ENCODE measurements at regions not wholly inside any gene's neighbourhood (a gene's known extent, or its start where the extent isn't known, plus 50 kb on each side); places are given as distances from the start of the nearest gene placed in this dataset.

DNA sequence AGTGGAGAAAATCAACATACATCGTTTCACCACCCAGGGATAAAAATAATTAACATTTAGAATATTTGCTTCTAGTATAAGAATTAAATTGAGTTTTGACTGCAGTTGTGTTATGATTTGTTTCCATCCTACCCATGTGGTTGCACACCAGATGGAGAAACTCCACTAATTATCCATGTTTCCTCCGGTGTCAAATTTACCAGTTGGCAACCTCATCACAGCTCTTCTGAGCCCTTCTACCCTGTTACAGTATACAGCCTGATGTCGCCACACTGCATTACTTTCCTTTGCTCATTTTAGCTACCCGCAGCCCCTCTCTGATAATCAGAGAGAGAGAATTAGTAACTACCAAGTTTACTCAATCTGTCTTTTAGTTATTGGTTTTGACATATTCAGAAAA is 411.2 kb downstream of the DTHD1 start:
- no peak overlapping the region for H3K27ac ChIP-seq
- POLR2A ChIA-PET (ENCODE audit: low non-redundant PET) = no interaction called here
- TF ChIP-seq, protein P1, sequence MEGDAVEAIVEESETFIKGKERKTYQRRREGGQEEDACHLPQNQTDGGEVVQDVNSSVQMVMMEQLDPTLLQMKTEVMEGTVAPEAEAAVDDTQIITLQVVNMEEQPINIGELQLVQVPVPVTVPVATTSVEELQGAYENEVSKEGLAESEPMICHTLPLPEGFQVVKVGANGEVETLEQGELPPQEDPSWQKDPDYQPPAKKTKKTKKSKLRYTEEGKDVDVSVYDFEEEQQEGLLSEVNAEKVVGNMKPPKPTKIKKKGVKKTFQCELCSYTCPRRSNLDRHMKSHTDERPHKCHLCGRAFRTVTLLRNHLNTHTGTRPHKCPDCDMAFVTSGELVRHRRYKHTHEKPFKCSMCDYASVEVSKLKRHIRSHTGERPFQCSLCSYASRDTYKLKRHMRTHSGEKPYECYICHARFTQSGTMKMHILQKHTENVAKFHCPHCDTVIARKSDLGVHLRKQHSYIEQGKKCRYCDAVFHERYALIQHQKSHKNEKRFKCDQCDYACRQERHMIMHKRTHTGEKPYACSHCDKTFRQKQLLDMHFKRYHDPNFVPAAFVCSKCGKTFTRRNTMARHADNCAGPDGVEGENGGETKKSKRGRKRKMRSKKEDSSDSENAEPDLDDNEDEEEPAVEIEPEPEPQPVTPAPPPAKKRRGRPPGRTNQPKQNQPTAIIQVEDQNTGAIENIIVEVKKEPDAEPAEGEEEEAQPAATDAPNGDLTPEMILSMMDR (conservative IDR thresholded peaks at IDR 0.05; ENCODE audit: low read depth) = no peak
- DNase-seq (ENCODE audit: low spot score) = no peak
- CTCF ChIA-PET = interaction anchor here (0.6 kb wide), 1 partner anchor 1473 kb away, joined by 4 read pairs; no protein-coding TSS in a partner anchor

DNA sequence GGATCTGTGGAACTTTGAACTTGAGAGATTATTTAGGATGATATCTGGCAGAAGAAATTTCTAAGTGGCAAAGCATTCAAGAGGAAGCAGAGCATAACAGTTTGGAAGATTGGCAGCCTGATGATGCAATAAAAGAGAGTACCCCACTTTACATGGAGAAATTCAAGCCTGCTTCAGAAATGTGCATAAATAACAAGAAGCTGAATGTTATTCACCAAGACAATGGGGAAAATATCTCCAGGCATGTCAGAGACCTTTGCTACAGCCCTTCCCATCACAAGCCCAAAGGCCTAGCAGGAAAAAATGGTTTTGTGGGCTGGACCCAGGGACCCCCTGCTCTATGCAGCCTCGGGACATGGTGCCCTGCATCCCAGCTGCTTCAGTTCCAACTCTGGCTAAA is 420.8 kb downstream of the DTHD1 start:
- no peak overlapping the region for H3K27ac ChIP-seq
- TF ChIP-seq, protein P1 (conservative IDR thresholded peaks at IDR 0.05; ENCODE audit: low read depth) = no peak
- CTCF ChIA-PET = no interaction called here
- POLR2A ChIA-PET (ENCODE audit: low non-redundant PET) = no interaction called here
- DNase-seq (ENCODE audit: low spot score) = no peak

GRCh38 chr4:36704289-36704688 is 422.9 kb downstream of the DTHD1 start:
- no peak overlapping the region for H3K27ac ChIP-seq
- ChIA-PET POLR2A (ENCODE audit: low non-redundant PET) (no interaction called here), CTCF (no interaction called here)
- TF ChIP-seq, protein P1 (conservative IDR thresholded peaks at IDR 0.05; ENCODE audit: low read depth) = no peak
- no peak for DNase-seq (ENCODE audit: low spot score)

DNA sequence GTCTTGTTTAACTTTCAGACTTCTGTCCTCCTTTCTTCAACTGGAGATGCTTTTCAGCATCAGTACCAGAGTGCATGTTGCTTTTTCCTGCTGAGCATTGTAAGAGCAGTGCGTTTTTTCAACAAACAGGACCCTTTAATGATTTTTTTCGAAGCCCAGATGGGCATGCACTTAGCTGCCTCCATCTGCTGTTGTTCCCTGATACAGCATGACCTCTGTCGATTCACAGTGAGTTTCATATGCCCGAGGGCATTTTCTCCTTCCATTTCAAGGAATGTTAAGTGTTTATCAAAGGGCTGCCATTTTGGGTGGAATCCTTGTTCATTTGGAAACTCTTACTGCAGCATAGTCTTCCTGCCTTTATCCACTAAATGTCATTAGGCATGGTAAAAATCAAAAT is 428.6 kb downstream of the DTHD1 start:
- POLR2A ChIA-PET (ENCODE audit: low non-redundant PET) = no interaction called here
- DNase-seq (ENCODE audit: low spot score) = no peak
- TF ChIP-seq, protein P1 (conservative IDR thresholded peaks at IDR 0.05; ENCODE audit: low read depth) = no peak
- H3K27ac ChIP-seq = no peak overlapping the region
- CTCF ChIA-PET = no interaction called here

GRCh38 chr4:36712013-36712412 is 430.6 kb downstream of the DTHD1 start:
- POLR2A ChIA-PET (ENCODE audit: low non-redundant PET) = no interaction called here
- peak; percentile 8 for DNase-seq (ENCODE audit: low spot score)
- CTCF ChIA-PET = no interaction called here
- TF ChIP-seq, protein P1 (conservative IDR thresholded peaks at IDR 0.05; ENCODE audit: low read depth) = no peak
- no peak overlapping the region for H3K27ac ChIP-seq

DNA sequence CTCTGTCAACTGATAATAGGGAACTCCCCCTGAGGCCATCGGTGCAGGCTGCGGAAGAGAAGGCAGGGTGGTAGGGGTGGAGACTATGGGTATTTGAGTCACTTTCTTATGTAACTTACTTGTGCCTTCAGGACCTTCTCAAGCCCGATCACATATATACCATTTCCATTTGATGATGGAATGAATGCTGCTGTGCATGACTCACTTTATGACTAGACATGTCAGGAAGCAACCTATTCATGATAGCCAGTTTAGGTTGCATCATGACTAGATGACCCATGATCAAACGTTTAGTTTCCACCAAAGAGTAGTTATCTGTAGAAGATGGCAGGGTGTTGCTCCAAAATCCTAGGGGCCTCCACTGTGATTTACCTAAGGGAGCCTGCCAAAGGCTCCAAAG is 435.5 kb downstream of the DTHD1 start:
- TF ChIP-seq, protein P1 (conservative IDR thresholded peaks at IDR 0.05; ENCODE audit: low read depth) = no peak
- CTCF ChIA-PET = no interaction called here
- POLR2A ChIA-PET (ENCODE audit: low non-redundant PET) = no interaction called here

DNA sequence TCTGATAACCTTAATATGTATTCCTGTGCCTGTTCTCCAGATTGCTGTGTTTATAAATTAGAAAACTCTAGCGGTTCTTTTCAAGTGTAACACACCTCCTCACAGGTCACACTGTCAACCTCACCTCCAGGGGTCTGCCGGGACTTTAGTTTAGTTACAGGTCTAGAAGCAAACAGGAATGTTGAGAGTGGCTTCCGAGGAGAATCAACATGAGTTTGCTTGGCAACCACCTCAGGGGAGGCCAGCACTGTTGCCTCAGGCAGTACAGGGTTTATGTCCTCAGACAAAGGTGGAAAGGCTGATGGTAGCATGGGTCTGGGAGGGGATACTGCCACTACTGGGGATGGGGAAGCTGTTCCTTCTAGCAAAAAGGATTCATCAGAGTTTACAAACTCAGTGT is 438.0 kb downstream of the DTHD1 start:
- TF ChIP-seq, protein P1 (conservative IDR thresholded peaks at IDR 0.05; ENCODE audit: low read depth) = no peak
- H3K27ac ChIP-seq = no peak overlapping the region
- no peak for DNase-seq (ENCODE audit: low spot score)
- CTCF ChIA-PET = no interaction called here
- POLR2A ChIA-PET (ENCODE audit: low non-redundant PET) = no interaction called here

More for the DNA sequence above, 435.5 kb downstream of the DTHD1 start:
- peak; percentile 57 for DNase-seq (ENCODE audit: low spot score)
- H3K27ac ChIP-seq = no peak overlapping the region
